Breast epithelium (tissue), 3 donors: ENCODE measurements at regions not wholly inside any gene's neighbourhood (a gene's known extent, or its start where the extent isn't known, plus 50 kb on each side); places are given as distances from the start of the nearest gene placed in this dataset.

Experiments used
- CTCF ChIP-seq, 3 donors: fragments of 450-650 bp; IDR thresholded peaks; one replicate each; pipeline ENCODE4 v1.5.1; 2016 to 2017; ENCODE audit warnings: antibody characterized with exemption in 3 of 3, mild to moderate bottlenecking in 3 of 3, moderate library complexity in 3 of 3
- POLR2A ChIP-seq: fragments of 450-650 bp; IDR thresholded peaks from one replicate; pipeline ENCODE4 v1.6.1; 2016; ENCODE audit warnings: antibody characterized with exemption, mild to moderate bottlenecking, moderate library complexity

DNA sequence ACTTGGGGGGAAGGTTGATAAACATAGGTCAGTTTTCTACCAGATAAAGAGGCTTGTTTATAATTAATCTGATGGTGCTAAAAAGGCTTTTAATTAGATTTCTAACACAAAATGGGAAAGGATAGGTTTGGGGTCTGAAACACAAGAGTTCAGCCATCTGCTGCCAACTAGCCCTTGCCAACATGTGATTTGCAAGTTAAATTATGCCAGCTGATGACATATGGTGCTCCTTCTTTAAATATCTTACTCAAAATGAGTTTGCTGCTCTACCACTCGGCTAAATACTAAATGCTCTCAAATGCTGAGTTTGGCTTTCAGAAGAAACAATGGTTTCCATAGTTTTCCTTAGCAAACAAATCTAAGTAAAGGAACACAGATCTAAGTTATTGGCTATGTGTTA, 557.8 kb upstream of the CCDC54 start:
- TF ChIP-seq CTCF (IDR thresholded peaks at IDR 0.05) (no peak), POLR2A (no peak)
